Gastrocnemius medialis (tissue), 4 donors: ENCODE measurements at regions not wholly inside any gene's neighbourhood (a gene's known extent, or its start where the extent isn't known, plus 50 kb on each side); places are given as distances from the start of the nearest gene placed in this dataset.

Experiments used
- ATAC-seq, 2 donors: fragments of 150-250 bp; one replicate each; pipeline ENCODE4 v1.9.1; 2016
- DNase-seq, 2 donors: peaks; one replicate each; pipeline ENCODE4 v3.0.0-alpha.2; 2019
- H3K27ac ChIP-seq, 4 donors: fragments of 200-600 bp; sonication (generic); 1 replicate in 1 of 4; 2 replicates in 3 of 4; pipeline ENCODE4 v1.5.1; 2016 to 2018; ENCODE audit warnings: mild to moderate bottlenecking in 2 of 4, moderate library complexity in 1 of 4
- H3K27me3 ChIP-seq, 3 donors: fragments of 200-600 bp; sonication (generic) in 2 of 3; 1 replicate in 1 of 3; 2 replicates in 2 of 3; pipeline versions ENCODE4 v1.5.1 to v1.6.0; 2016 to 2019; ENCODE audit warnings: mild to moderate bottlenecking in 1 of 3, moderate library complexity in 1 of 3
- H3K36me3 ChIP-seq, 2 donors: fragments of 200-600 bp; sonication (generic) in 1 of 2; one replicate each; pipeline ENCODE4 v1.5.1; 2017 to 2018
- H3K4me1 ChIP-seq, 2 donors: fragments of 200-600 bp; sonication (generic) in 1 of 2; one replicate each; pipeline ENCODE4 v1.5.1; 2016 to 2017; ENCODE audit warnings: mild to moderate bottlenecking in 2 of 2
- H3K4me3 ChIP-seq, 4 donors: fragments of 200-600 bp; sonication (generic) in 3 of 4; 1 replicate in 1 of 4; 2 replicates in 3 of 4; pipeline ENCODE4 v1.5.1; 2016 to 2019; ENCODE audit warnings: mild to moderate bottlenecking in 2 of 4
- H3K9me3 ChIP-seq, 3 donors: fragments of 200-600 bp; sonication (generic) in 2 of 3; 1 replicate in 1 of 3; 2 replicates in 2 of 3; pipeline ENCODE4 v1.5.1; 2016 to 2019
- POLR2A ChIP-seq, 2 donors: fragments of 450-650 bp; IDR thresholded peaks; one replicate each; pipeline ENCODE4 v1.6.1; 2017; ENCODE audit warnings: antibody characterized with exemption in 2 of 2, mild to moderate bottlenecking in 2 of 2, moderate library complexity in 2 of 2
- in situ Hi-C, 4 donors: fragments of 200-750 bp; cut with MboI; loops; one replicate each; pipeline versions ENCODE4 v1.15.0 to v1.8.0; 2017; ENCODE audit warnings: low sequenced_read_pairs in 4 of 4
- intact Hi-C: fragments of 100-400 bp; cut with DNase I; formaldehyde crosslinking; loops from one replicate; pipeline ENCODE4 v1.15.1; 2023; ENCODE audit warnings: low total_unique reads
- TF ChIP-seq, protein P1 (sequence below), 5 experiments: fragments of 450-650 bp in 3 of 5; fragments of 200-600 bp in 2 of 5; sonication (generic) in 2 of 5; IDR thresholded peaks in 4 of 5; conservative IDR thresholded peaks in 1 of 5; 1 replicate in 4 of 5; 2 replicates in 1 of 5; pipeline ENCODE4 v1.5.1; 2016 to 2019; ENCODE audit warnings: antibody characterized with exemption in 5 of 5, mild to moderate bottlenecking in 3 of 5, moderate library complexity in 3 of 5

DNA sequence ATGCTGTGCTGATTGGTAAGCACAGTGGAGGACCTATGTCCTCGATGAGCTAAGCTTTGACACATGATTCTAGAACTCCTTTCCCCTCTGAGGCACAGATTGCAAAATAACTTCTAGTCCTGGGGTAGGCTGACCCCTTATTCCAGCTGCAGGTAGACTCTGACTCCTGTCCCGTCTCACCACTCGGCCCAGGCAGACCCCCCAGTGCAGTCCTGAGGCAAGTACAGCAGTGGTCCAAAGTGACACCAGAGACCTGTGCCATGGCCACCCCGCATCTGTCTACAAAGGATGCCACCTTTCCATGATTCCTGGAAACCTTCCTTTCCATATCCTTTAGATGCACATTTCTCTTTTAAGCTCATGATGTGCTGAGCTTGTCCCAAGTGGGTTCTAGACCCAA, 482.5 kb downstream of the ZNF536 start:
- no peak for ATAC-seq
- H3K9me3 ChIP-seq: no peaks in the 10 kb centered on the region
- no peaks in the 10 kb centered on the region for H3K27me3 ChIP-seq
- no peaks in the 10 kb centered on the region for H3K4me1 ChIP-seq
- no peak overlapping the region for H3K27ac ChIP-seq
- intact Hi-C loops: no loop called here
- H3K36me3 ChIP-seq: no peaks in the 10 kb centered on the region
- TF ChIP-seq, protein P1, sequence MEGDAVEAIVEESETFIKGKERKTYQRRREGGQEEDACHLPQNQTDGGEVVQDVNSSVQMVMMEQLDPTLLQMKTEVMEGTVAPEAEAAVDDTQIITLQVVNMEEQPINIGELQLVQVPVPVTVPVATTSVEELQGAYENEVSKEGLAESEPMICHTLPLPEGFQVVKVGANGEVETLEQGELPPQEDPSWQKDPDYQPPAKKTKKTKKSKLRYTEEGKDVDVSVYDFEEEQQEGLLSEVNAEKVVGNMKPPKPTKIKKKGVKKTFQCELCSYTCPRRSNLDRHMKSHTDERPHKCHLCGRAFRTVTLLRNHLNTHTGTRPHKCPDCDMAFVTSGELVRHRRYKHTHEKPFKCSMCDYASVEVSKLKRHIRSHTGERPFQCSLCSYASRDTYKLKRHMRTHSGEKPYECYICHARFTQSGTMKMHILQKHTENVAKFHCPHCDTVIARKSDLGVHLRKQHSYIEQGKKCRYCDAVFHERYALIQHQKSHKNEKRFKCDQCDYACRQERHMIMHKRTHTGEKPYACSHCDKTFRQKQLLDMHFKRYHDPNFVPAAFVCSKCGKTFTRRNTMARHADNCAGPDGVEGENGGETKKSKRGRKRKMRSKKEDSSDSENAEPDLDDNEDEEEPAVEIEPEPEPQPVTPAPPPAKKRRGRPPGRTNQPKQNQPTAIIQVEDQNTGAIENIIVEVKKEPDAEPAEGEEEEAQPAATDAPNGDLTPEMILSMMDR (IDR thresholded peaks at IDR 0.05 in 4 of 5, conservative IDR thresholded peaks at IDR 0.05 in 1 of 5): no peak
- no peak for TF ChIP-seq POLR2A (IDR thresholded peaks at IDR 0.05)
- no peak overlapping the region for H3K4me3 ChIP-seq
- no peak for DNase-seq
- in situ Hi-C loops: no loop called here

DNA sequence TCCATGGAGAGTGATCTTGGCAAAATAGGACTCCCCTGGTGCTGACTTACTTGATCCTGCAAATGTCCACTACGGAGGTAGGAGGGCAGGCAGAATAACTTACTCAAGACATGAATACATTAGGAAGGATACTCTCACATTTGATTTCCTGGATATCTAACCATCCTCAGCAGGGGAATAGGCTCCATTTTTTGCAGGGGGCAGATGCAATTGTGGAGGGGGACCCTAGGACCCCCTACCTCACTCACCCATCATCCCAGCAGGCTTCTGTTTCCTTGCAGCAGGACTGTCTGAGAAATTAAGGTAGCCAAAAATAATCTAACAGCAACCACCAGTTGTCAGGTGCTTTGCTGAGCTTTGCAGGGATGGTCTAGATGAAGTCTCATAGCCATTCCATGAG, 482.0 kb downstream of the ZNF536 start:
- intact Hi-C loops: no loop called here
- Histone ChIP-seq H3K27ac (no peak overlapping the region), H3K36me3 (no peaks in the 10 kb centered on the region), H3K4me1 (no peaks in the 10 kb centered on the region), H3K9me3 (no peaks in the 10 kb centered on the region), H3K4me3 (no peak overlapping the region), H3K27me3 (no peaks in the 10 kb centered on the region)
- DNase-seq (no peak), ATAC-seq (no peak)
- no peak for TF ChIP-seq POLR2A (IDR thresholded peaks at IDR 0.05)
- TF ChIP-seq, protein P1 (IDR thresholded peaks at IDR 0.05 in 4 of 5, conservative IDR thresholded peaks at IDR 0.05 in 1 of 5): no peak
- in situ Hi-C loops: no loop called here

DNA sequence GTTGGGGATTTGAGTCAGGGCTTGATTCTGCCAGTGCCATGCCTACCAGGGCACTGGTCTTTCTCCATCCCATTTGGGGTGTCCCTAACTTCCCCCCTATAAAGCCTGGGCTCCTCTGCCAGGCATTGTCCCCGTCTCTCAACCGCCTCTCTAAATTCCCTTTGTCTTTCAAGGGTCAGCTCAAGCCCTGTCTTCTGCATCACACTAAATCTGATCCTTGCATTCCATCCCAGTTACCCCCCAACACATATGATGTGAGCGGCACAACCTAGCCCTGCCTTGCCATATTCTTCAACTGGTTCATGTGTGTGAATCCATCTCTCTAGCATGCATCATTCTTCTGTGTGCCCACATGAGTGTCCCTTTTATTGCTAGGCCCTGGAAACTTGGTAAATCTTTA, 480.9 kb downstream of the ZNF536 start:
- no peaks in the 10 kb centered on the region for H3K4me1 ChIP-seq
- H3K36me3 ChIP-seq: no peaks in the 10 kb centered on the region
- ATAC-seq (no peak), DNase-seq (no peak)
- no peaks in the 10 kb centered on the region for H3K27me3 ChIP-seq
- intact Hi-C loops (no loop called here), in situ Hi-C loops (no loop called here)
- H3K4me3 ChIP-seq: no peak overlapping the region
- TF ChIP-seq, protein P1 (IDR thresholded peaks at IDR 0.05 in 4 of 5, conservative IDR thresholded peaks at IDR 0.05 in 1 of 5): no peak
- no peak for TF ChIP-seq POLR2A (IDR thresholded peaks at IDR 0.05)
- no peak overlapping the region for H3K27ac ChIP-seq
- H3K9me3 ChIP-seq: no peaks in the 10 kb centered on the region

DNA sequence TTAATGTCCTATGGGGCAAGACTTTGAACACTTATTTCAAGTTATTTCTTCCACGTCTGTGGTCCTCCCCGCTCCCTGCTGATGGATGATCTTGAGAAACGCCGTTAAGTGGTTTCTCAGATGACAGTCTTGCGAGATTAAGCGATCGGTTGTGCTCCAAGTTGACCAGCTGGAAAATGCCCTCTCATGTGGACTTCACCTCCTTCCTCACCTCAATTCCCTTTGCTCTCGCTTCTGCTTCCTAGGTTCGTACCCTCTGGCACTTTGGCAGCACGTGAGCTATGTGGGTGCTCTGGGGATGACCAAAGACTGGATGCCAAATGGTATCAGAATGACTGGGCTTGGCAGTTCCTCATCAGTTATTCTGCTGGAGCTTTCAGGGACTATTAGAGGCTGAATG, 480.0 kb downstream of the ZNF536 start:
- ATAC-seq (no peak), DNase-seq (no peak)
- Histone ChIP-seq H3K27ac (no peak overlapping the region), H3K36me3 (no peaks in the 10 kb centered on the region), H3K4me3 (no peak overlapping the region), H3K27me3 (no peaks in the 10 kb centered on the region), H3K9me3 (no peaks in the 10 kb centered on the region), H3K4me1 (no peaks in the 10 kb centered on the region)
- in situ Hi-C loops (no loop called here), intact Hi-C loops (no loop called here)
- TF ChIP-seq, protein P1 (IDR thresholded peaks at IDR 0.05 in 4 of 5, conservative IDR thresholded peaks at IDR 0.05 in 1 of 5): no peak
- TF ChIP-seq POLR2A (IDR thresholded peaks at IDR 0.05): no peak

DNA sequence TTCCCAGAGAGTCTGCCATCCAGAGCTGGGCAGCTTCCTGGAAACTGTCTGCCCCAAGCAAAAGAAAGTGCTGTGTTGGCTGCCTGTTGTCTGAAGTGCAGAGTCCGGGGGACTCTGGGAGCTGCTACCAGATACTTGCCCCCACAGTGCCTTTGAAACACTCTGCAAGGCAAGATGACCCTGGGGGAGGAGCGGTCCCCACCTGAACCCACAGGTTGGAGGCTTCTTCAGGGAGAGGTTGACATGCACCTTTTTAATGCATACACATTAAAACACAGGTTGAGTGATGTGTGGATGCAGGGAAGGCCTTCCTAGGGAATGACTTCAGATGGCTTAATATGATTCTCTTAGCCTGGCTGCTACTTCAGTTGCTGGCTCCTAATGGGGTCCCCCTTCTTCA, 479.5 kb downstream of the ZNF536 start:
- Histone ChIP-seq H3K27me3 (no peaks in the 10 kb centered on the region), H3K27ac (no peak overlapping the region), H3K9me3 (no peaks in the 10 kb centered on the region), H3K4me1 (no peaks in the 10 kb centered on the region), H3K36me3 (no peaks in the 10 kb centered on the region), H3K4me3 (no peak overlapping the region)
- intact Hi-C loops (no loop called here), in situ Hi-C loops (no loop called here)
- ATAC-seq: no peak
- TF ChIP-seq, protein P1 (IDR thresholded peaks at IDR 0.05 in 4 of 5, conservative IDR thresholded peaks at IDR 0.05 in 1 of 5): no peak
- TF ChIP-seq POLR2A (IDR thresholded peaks at IDR 0.05): no peak
- DNase-seq: no peak
